MM.1S (cell line): ENCODE measurements at regions not wholly inside any gene's neighbourhood (a gene's known extent, or its start where the extent isn't known, plus 50 kb on each side); places are given as distances from the start of the nearest gene placed in this dataset.

Experiments used
- DNase-seq: peaks from one replicate; pipeline ENCODE4 v3.0.0-alpha.2; 2015
- H2AFZ ChIP-seq: fragments of 300-600 bp; sonication (generic); 2 replicates; pipeline ENCODE4 v1.6.0; 2016; ENCODE audit warnings: antibody characterized with exemption, low read length
- H3F3A ChIP-seq: fragments of 300-600 bp; sonication (generic); 2 replicates; pipeline ENCODE4 v1.6.1; 2016; ENCODE audit warnings: mild to moderate bottlenecking, antibody characterized with exemption, low read length, moderate library complexity, mixed read lengths; ENCODE audit not compliant: insufficient read depth
- H3K27ac ChIP-seq: fragments of 300-600 bp; sonication (generic); 2 replicates; pipeline ENCODE4 v1.5.1; 2016; ENCODE audit warnings: mild to moderate bottlenecking, low read length
- H3K27me3 ChIP-seq: fragments of 300-600 bp; sonication (generic); replicated peaks from 2 replicates; pipeline ENCODE4 v1.6.0; 2016; ENCODE audit warnings: low read length; ENCODE audit not compliant: insufficient read depth
- H3K36me3 ChIP-seq: fragments of 300-600 bp; sonication (generic); replicated peaks from 2 replicates; pipeline ENCODE4 v1.6.1; 2016; ENCODE audit warnings: mild to moderate bottlenecking, low read length, mixed read lengths; ENCODE audit not compliant: insufficient read depth
- H3K4me1 ChIP-seq: fragments of 300-600 bp; sonication (generic); 2 replicates; pipeline ENCODE4 v1.6.1; 2016; ENCODE audit warnings: low read length, mixed read lengths
- H3K4me2 ChIP-seq: fragments of 300-600 bp; sonication (generic); 2 replicates; pipeline ENCODE4 v1.6.0; 2016; ENCODE audit warnings: low read depth, low read length
- H3K4me3 ChIP-seq: fragments of 300-600 bp; sonication (generic); 2 replicates; pipeline ENCODE4 v1.5.1; 2016; ENCODE audit warnings: low read length, mixed read lengths
- H3K79me2 ChIP-seq: fragments of 300-600 bp; sonication (generic); 2 replicates; pipeline ENCODE4 v1.6.1; 2016; ENCODE audit warnings: mixed run types, low read length, mixed read lengths
- H3K9ac ChIP-seq: fragments of 300-600 bp; sonication (generic); 2 replicates; pipeline ENCODE4 v1.6.1; 2016; ENCODE audit warnings: low read length, mixed read lengths
- H3K9me2 ChIP-seq: fragments of 300-600 bp; sonication (generic); replicated peaks from 2 replicates; pipeline ENCODE4 v1.6.1; 2016; ENCODE audit warnings: mild to moderate bottlenecking, low read length, mixed read lengths; ENCODE audit not compliant: insufficient read depth
- H3K9me3 ChIP-seq: fragments of 300-600 bp; sonication (generic); replicated peaks from 2 replicates; pipeline ENCODE4 v1.6.1; 2016; ENCODE audit warnings: mild to moderate bottlenecking, low read length, mixed read lengths; ENCODE audit not compliant: insufficient read depth
- H4K20me1 ChIP-seq: fragments of 300-600 bp; sonication (generic); 2 replicates; pipeline ENCODE4 v1.6.1; 2016; ENCODE audit warnings: mild to moderate bottlenecking, low read length, moderate library complexity, mixed read lengths; ENCODE audit not compliant: insufficient read depth
- EZH2 ChIP-seq: fragments of 300-600 bp; sonication (generic); optimal IDR thresholded peaks from 2 replicates; pipeline ENCODE3; 2017; ENCODE audit warnings: low read depth, mild to moderate bottlenecking, antibody characterized with exemption, low read length, mixed read lengths
- EZH2phosphoT487 ChIP-seq: fragments of 300-600 bp; sonication (generic); IDR thresholded peaks from 2 replicates; pipeline ENCODE4 v1.6.1; 2018; ENCODE audit warnings: antibody characterized with exemption, low read length
- TF ChIP-seq, protein P1 (sequence below): fragments of 300-600 bp; sonication (generic); IDR thresholded peaks from 2 replicates; pipeline ENCODE4 v1.5.1; 2016; ENCODE audit warnings: antibody characterized with exemption, low read length, mixed read lengths

DNA sequence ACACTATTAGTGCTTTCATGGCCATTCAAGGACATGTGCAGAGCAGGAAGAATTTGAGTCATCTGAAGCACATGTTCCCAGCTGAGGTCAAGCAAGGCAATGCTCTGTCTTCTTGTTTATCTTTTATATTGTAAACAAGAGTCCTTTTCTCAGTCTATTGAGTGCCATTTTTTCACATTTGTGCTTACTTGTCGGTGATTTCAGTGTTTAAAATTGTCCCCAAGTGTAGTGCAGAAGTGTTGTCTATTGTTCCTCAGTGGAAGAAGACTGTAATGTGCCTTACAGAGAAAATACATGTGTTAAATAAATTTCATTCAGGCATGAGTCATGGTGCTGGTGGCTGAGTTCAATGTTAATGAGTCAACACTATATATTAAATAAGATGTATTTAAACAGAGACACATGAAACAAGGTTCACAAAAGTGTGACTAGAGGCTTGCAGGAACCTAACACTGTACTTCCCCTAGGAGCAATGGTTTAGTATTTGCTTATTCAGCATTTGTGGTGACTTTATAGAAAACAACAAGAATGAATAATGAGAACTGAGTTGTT is 391.1 kb downstream of the LRIG3 start:
- H3K27ac ChIP-seq: no peak overlapping the region
- H2AFZ ChIP-seq: no peak overlapping the region
- no peaks in the 10 kb centered on the region for H4K20me1 ChIP-seq
- peaks cover 19% of the 10 kb centered on the region for H3K4me1 ChIP-seq
- DNase-seq: peak; percentile 24
- no peak for TF ChIP-seq EZH2phosphoT487
- TF ChIP-seq, protein P1, sequence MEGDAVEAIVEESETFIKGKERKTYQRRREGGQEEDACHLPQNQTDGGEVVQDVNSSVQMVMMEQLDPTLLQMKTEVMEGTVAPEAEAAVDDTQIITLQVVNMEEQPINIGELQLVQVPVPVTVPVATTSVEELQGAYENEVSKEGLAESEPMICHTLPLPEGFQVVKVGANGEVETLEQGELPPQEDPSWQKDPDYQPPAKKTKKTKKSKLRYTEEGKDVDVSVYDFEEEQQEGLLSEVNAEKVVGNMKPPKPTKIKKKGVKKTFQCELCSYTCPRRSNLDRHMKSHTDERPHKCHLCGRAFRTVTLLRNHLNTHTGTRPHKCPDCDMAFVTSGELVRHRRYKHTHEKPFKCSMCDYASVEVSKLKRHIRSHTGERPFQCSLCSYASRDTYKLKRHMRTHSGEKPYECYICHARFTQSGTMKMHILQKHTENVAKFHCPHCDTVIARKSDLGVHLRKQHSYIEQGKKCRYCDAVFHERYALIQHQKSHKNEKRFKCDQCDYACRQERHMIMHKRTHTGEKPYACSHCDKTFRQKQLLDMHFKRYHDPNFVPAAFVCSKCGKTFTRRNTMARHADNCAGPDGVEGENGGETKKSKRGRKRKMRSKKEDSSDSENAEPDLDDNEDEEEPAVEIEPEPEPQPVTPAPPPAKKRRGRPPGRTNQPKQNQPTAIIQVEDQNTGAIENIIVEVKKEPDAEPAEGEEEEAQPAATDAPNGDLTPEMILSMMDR: no peak
- no peak for TF ChIP-seq EZH2
- no peak overlapping the region for H3K9ac ChIP-seq
- 0 out of 2 replicates have a peak, but pooled peaks cover 8% of the 10 kb centered on the region for H3F3A ChIP-seq
- H3K4me3 ChIP-seq: no peak overlapping the region
- H3K9me3 ChIP-seq: no peaks in the 10 kb centered on the region
- H3K4me2 ChIP-seq: no peak overlapping the region
- H3K36me3 ChIP-seq: no peaks in the 10 kb centered on the region
- H3K79me2 ChIP-seq: no peaks in the 10 kb centered on the region
- H3K9me2 ChIP-seq: no peaks in the 10 kb centered on the region
- no peaks in the 10 kb centered on the region for H3K27me3 ChIP-seq

DNA sequence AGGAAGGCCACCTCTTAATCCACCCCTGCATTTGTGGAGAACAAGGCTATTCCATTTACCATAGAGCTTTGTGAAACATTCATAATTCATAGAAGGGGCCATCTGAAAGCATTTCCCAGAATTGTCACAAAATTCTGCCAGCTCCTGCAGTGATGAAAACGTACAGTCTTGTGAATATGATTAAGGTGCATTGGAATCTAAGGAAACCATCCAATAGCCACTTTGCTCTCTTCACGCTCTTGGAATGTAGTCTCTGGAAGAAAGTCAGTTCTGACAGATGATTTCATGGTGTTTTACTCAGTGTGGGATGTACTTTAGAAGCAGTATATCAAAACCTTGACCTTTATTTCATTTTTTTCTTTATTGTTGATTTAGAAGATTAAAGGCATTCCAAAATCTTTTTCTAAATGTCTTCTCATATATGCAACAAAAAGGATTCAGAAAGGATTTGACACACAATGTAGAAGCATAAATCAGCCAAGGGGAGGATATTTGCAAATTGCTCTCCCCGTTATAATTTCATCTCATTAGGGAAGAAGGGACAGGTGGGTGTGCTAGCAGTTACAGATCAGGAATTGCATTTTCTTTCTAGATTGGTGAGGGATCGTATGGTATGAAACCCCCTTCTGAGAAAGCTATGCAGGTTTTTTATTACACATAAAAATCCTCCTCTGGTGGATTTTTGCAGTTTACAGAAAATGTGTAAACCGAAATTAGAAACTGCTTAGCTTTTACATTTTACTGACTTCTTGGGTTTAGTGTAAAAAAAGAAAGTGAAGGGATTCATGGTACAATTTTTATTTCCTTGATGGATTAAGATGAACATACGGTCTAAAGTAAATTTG is 390.2 kb downstream of the LRIG3 start:
- Histone ChIP-seq H3K79me2 (no peaks in the 10 kb centered on the region), H3K9ac (no peak overlapping the region), H3F3A (0 out of 2 replicates have a peak, but pooled peaks cover 8% of the 10 kb centered on the region), H3K4me1 (peaks cover 19% of the 10 kb centered on the region), H3K9me3 (no peaks in the 10 kb centered on the region), H3K4me3 (peak overlapping the region; percentile 16), H3K9me2 (no peaks in the 10 kb centered on the region), H3K27ac (peak overlapping the region; percentile 5; the same call in 1 of the 2 replicates), H3K4me2 (peak overlapping the region; percentile 42), H3K27me3 (no peaks in the 10 kb centered on the region), H3K36me3 (no peaks in the 10 kb centered on the region), H2AFZ (no peak overlapping the region), H4K20me1 (no peaks in the 10 kb centered on the region)
- TF ChIP-seq EZH2: no peak
- TF ChIP-seq, protein P1: no peak
- no peak for TF ChIP-seq EZH2phosphoT487
- peak; percentile 48 for DNase-seq

DNA sequence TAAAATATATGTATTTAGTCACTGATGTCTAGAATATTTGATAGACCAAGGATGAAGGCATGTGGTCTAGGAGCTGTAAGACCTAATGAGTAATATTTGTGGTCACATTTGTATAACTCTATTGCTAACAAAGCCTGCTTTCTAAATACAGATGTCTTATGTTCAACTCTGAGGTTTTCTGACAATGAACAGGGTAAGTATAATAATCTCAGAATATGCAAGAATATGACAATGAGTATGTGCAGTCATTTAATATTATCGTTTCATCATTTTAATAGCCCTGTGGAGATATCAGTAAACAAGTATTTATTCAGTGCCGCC is 389.6 kb downstream of the LRIG3 start:
- H3K4me2 ChIP-seq: peak overlapping the region; percentile 42
- peak; percentile 52 for DNase-seq

More for the DNA sequence above, 389.6 kb downstream of the LRIG3 start:
- TF ChIP-seq, protein P1: no peak
- TF ChIP-seq EZH2 (no peak), EZH2phosphoT487 (no peak)
- H2AFZ ChIP-seq: no peak overlapping the region
- peak overlapping the region; percentile 5; the same call in 1 of the 2 replicates for H3K27ac ChIP-seq
- no peaks in the 10 kb centered on the region for H3K27me3 ChIP-seq
- H3K36me3 ChIP-seq: no peaks in the 10 kb centered on the region
- no peak overlapping the region for H3K9ac ChIP-seq
- peak overlapping the region; percentile 16; the same call in 1 of the 2 replicates for H3K4me3 ChIP-seq
- H3K79me2 ChIP-seq: no peaks in the 10 kb centered on the region
- H3F3A ChIP-seq: 0 out of 2 replicates have a peak, but pooled peaks cover 8% of the 10 kb centered on the region
- H3K4me1 ChIP-seq: peaks cover 19% of the 10 kb centered on the region
- H4K20me1 ChIP-seq: no peaks in the 10 kb centered on the region
- no peaks in the 10 kb centered on the region for H3K9me3 ChIP-seq
- no peaks in the 10 kb centered on the region for H3K9me2 ChIP-seq
